Heart left ventricle (tissue), 16 donors: ENCODE measurements at regions not wholly inside any gene's neighbourhood (a gene's known extent, or its start where the extent isn't known, plus 50 kb on each side); places are given as distances from the start of the nearest gene placed in this dataset.

Experiments used
- ATAC-seq, 4 donors: fragments of 200-7000 bp; cut with Tn5 transposase; one replicate each; pipeline ENCODE4 v1.9.1; 2020 to 2022; ENCODE audit warnings: moderate library complexity in 4 of 4, mild to moderate bottlenecking in 3 of 4, moderate number of reproducible peaks in 1 of 4
- DNase-seq, 5 donors: peaks; one replicate each; pipeline ENCODE4 v3.0.0-alpha.2; 2020
- H3K27ac ChIP-seq, 12 donors: fragments of 200-600 bp; sonication (generic) in 4 of 12; one replicate each; pipeline versions ENCODE4 v1.5.0 to v1.8.0; 2016 to 2022; ENCODE audit warnings: mild to moderate bottlenecking in 2 of 12
- H3K27me3 ChIP-seq, 9 donors: fragments of 200-600 bp; sonication (generic) in 2 of 9; one replicate each; pipeline versions ENCODE4 v1.5.1 to v1.8.0; 2016 to 2022; ENCODE audit warnings: mild to moderate bottlenecking in 3 of 9
- H3K36me3 ChIP-seq, 9 donors: fragments of 200-600 bp; sonication (generic) in 2 of 9; one replicate each; pipeline versions ENCODE4 v1.5.0 to v1.8.0; 2018 to 2022; ENCODE audit warnings: mild to moderate bottlenecking in 2 of 9
- H3K4me1 ChIP-seq, 12 donors: fragments of 200-600 bp; sonication (generic) in 4 of 12; one replicate each; pipeline versions ENCODE4 v1.5.0 to v1.8.0; 2016 to 2022; ENCODE audit warnings: mild to moderate bottlenecking in 3 of 12
- H3K4me3 ChIP-seq, 12 donors: fragments of 200-600 bp; sonication (generic) in 4 of 12; one replicate each; pipeline versions ENCODE4 v1.5.0 to v1.8.0; 2017 to 2022; ENCODE audit warnings: mild to moderate bottlenecking in 9 of 12, moderate library complexity in 4 of 12
- H3K9me3 ChIP-seq, 12 donors: fragments of 200-600 bp; sonication (generic) in 4 of 12; one replicate each; pipeline versions ENCODE4 v1.5.0 to v1.8.0; 2016 to 2022; ENCODE audit warnings: mild to moderate bottlenecking in 1 of 12
- POLR2A ChIP-seq, 2 donors: fragments of 450-650 bp; IDR thresholded peaks; one replicate each; pipeline ENCODE4 v1.6.1; 2017; ENCODE audit warnings: antibody characterized with exemption in 2 of 2, mild to moderate bottlenecking in 2 of 2, moderate library complexity in 2 of 2
- WGBS, 4 donors: extraction: QIAGEN DNeasy Blood & Tissue Kit in 2 of 4; methylation state at CpG; one replicate each; pipeline versions ENCODE4 v1.1.5 to v1.1.7; 2013 to 2018; 5-methylcytosine and 5-hydroxymethylcytosine counted together
- intact Hi-C, 10 donors: fragments of 100-400 bp; cut with DNase I; formaldehyde crosslinking; loops; one replicate each; pipeline versions ENCODE4 v1.11.1 to v1.14.2; 2022
- TF ChIP-seq, protein P1 (sequence below), 12 donors: fragments of 200-600 bp; sonication (generic) in 4 of 12; IDR thresholded peaks; one replicate each; pipeline versions ENCODE4 v1.5.0 to v1.8.0; 2018 to 2022; ENCODE audit warnings: antibody characterized with exemption in 12 of 12, mild to moderate bottlenecking in 5 of 12
- donor health status: ischemic (EF 13 %, LVEDD 7.1; RV severe dilation, severe dysfunction).
- donor health status: healthy with polysubstance abuse.
- donor health status: DM: no; HTN: yes; CAD: no.
- donor health status: DM: no; HTN: no; CAD: no.
- donor health status: ischemic (EF 25% LVEDD 6.9; RV normal size, moderate dysfunction).
- donor health status: ischemic (EF 25% LVEDD 5.7; RV mildly dilated, moderate dysfunction).
- donor health status: healthy.
- donor health status: DM: yes; HTN: yes; CAD: no.
- donor health status: ischemic (EF 35%, LVEDD 5.7; RV mildly dilated, moderate dysfunction).
- donor health status: nonischemic (EF 11% LVEDD 7.7; RV severe dilation, severe dysfunction).
- donor health status: DM: yes; HTN: yes; CAD: no.
- donor health status: PGD.
- donor health status: ischemic (EF 29% LVEDD 5.4; RV normal size, mild dysfunction).
- donor health status: nonischemic (EF 23%, LVEDD 6.1; RV moderate dilation, normal function).

DNA sequence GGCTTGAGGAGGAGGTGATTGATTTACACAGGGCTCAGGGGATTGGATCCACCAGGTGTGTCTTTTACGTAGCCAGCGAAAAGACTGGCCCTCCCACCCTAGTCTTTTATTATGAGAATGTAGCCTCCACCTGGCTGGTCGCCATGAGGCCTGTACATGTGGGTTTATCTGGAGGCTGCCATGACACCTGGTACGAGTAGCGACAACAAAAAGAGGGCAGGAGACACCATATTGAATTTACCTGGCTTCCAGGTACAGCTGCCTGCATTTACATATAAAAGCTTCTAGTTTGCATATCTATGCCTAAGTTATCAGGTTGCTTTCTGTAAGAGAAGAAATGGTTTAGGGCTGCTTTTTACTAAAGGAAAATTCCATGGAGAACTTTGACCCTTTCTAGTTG, 1173.7 kb upstream of the SEMA6A start:
- no peak overlapping the region for H3K27ac ChIP-seq
- ATAC-seq (no peak), DNase-seq (no peak)
- no peaks in the 10 kb centered on the region for H3K36me3 ChIP-seq
- H3K4me1 ChIP-seq = no peaks in the 10 kb centered on the region
- H3K27me3 ChIP-seq = no peaks in the 10 kb centered on the region
- TF ChIP-seq, protein P1, sequence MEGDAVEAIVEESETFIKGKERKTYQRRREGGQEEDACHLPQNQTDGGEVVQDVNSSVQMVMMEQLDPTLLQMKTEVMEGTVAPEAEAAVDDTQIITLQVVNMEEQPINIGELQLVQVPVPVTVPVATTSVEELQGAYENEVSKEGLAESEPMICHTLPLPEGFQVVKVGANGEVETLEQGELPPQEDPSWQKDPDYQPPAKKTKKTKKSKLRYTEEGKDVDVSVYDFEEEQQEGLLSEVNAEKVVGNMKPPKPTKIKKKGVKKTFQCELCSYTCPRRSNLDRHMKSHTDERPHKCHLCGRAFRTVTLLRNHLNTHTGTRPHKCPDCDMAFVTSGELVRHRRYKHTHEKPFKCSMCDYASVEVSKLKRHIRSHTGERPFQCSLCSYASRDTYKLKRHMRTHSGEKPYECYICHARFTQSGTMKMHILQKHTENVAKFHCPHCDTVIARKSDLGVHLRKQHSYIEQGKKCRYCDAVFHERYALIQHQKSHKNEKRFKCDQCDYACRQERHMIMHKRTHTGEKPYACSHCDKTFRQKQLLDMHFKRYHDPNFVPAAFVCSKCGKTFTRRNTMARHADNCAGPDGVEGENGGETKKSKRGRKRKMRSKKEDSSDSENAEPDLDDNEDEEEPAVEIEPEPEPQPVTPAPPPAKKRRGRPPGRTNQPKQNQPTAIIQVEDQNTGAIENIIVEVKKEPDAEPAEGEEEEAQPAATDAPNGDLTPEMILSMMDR (IDR thresholded peaks at IDR 0.05) = no peak
- no peak for TF ChIP-seq POLR2A (IDR thresholded peaks at IDR 0.05)
- intact Hi-C loops = no loop called here
- H3K9me3 ChIP-seq = no peaks in the 10 kb centered on the region
- 81 to 87% (median 86%) methylated on average over 5 of the region's 5 CpGs for WGBS, 4 donors
- H3K4me3 ChIP-seq = no peak overlapping the region

- H3K27ac ChIP-seq = no peak overlapping the region
- TF ChIP-seq POLR2A (IDR thresholded peaks at IDR 0.05) = no peak
- TF ChIP-seq, protein P1 (IDR thresholded peaks at IDR 0.05) = no peak
Observed at GRCh38 chr5:117743337-117743736, 1168.7 kb upstream of the SEMA6A start.

GRCh38 chr5:117741655-117742206, 1167.1 kb upstream of the SEMA6A start:
- DNase-seq (no peak), ATAC-seq (no peak)
- Histone ChIP-seq H3K36me3 (no peaks in the 10 kb centered on the region), H3K27me3 (no peaks in the 10 kb centered on the region), H3K4me1 (peaks cover 0 to 14% (median 3%) of the 10 kb centered on the region in 12 donors), H3K27ac (no peak overlapping the region), H3K4me3 (no peak overlapping the region), H3K9me3 (no peaks in the 10 kb centered on the region)
- 48 to 68% (median 59%) methylated on average over 1 of the region's 1 CpG for WGBS, 4 donors
- TF ChIP-seq, protein P1 (IDR thresholded peaks at IDR 0.05) = no peak
- TF ChIP-seq POLR2A (IDR thresholded peaks at IDR 0.05) = no peak
- intact Hi-C loops = no loop called here

More at GRCh38 chr5:117743337-117743736, 1168.7 kb upstream of the SEMA6A start:
- WGBS, 4 donors = 84 to 90% (median 88%) methylated on average over 5 of the region's 5 CpGs
- Histone ChIP-seq H3K36me3 (no peaks in the 10 kb centered on the region), H3K4me1 (peaks cover 0 to 14% (median 3%) of the 10 kb centered on the region in 12 donors), H3K4me3 (no peak overlapping the region), H3K27me3 (no peaks in the 10 kb centered on the region), H3K9me3 (no peaks in the 10 kb centered on the region)
- DNase-seq (no peak), ATAC-seq (no peak)
- intact Hi-C loops = no loop called here

- intact Hi-C loops = no loop called here
- H3K27me3 ChIP-seq = no peaks in the 10 kb centered on the region
- peaks cover 0 to 14% (median 3%) of the 10 kb centered on the region in 12 donors for H3K4me1 ChIP-seq
- H3K4me3 ChIP-seq = no peak overlapping the region
- DNase-seq (no peak), ATAC-seq (no peak)
- no peaks in the 10 kb centered on the region for H3K36me3 ChIP-seq
- no peaks in the 10 kb centered on the region for H3K9me3 ChIP-seq
- H3K27ac ChIP-seq = no peak overlapping the region
- TF ChIP-seq, protein P1 (IDR thresholded peaks at IDR 0.05) = no peak
- TF ChIP-seq POLR2A (IDR thresholded peaks at IDR 0.05) = no peak
Observed at GRCh38 chr5:117740268-117740667, 1165.6 kb upstream of the SEMA6A start.
